AG04450 (cell line): ENCODE measurements at regions not wholly inside any gene's neighbourhood (a gene's known extent, or its start where the extent isn't known, plus 50 kb on each side); places are given as distances from the start of the nearest gene placed in this dataset.

Experiments
- CTCF ChIA-PET: fragments of 300-600, 350-600 bp; formaldehyde crosslinking; extraction: SDS; loops from one replicate; lab custom pipeline; 2022; ENCODE audit warnings: antibody characterized with exemption, inconsistent platforms; lab: Charles Lee
- POLR2A ChIA-PET: fragments of 350-600 bp; formaldehyde crosslinking; extraction: SDS; loops from one replicate; lab custom pipeline; 2021; ENCODE audit warnings: antibody characterized with exemption, inconsistent platforms; lab: Yijun Ruan, JAX
- DNase-seq: peaks from one replicate; pipeline ENCODE4 v3.0.0-alpha.2; 2011; ENCODE audit warnings: low read depth, low spot score
- H3K27ac ChIP-seq: one replicate; pipeline ENCODE4 v1.5.1; 2012; ENCODE audit warnings: low read depth, low read length, control low read depth
- H3K27me3 ChIP-seq: one replicate; pipeline ENCODE4 v1.6.0; 2012; ENCODE audit warnings: low read length; ENCODE audit not compliant: control insufficient read depth, insufficient read depth
- H3K4me3 ChIP-seq: 2 replicates; pipeline ENCODE4 v1.5.1; 2011; ENCODE audit warnings: mild to moderate bottlenecking, low read depth, low read length, control low read depth
- H3K9me3 ChIP-seq: 2 replicates; pipeline ENCODE4 v1.5.1; 2012; ENCODE audit warnings: low read length; ENCODE audit not compliant: control insufficient read depth, insufficient read depth
- CTCF ChIP-seq: IDR thresholded peaks from 2 replicates; pipeline ENCODE4 v1.5.1; 2011; ENCODE audit warnings: low read depth, low read length, control low read depth, inconsistent platforms

GRCh38 chr5:123671042-123671441, 159.1 kb downstream of the CSNK1G3 start:
- CTCF ChIA-PET, result interaction anchor here (0.5 to 1.7 kb wide), 22 partner anchors 10 to 1939 kb away, joined by 3 to 6 read pairs (median 4); no protein-coding TSS in a partner anchor
- no peak overlapping the region for H3K27ac ChIP-seq
- DNase-seq, result peak; percentile 7
- peak; percentile 88 for TF ChIP-seq CTCF
- no peaks in the 10 kb centered on the region for H3K9me3 ChIP-seq
- H3K27me3 ChIP-seq, result no peaks in the 10 kb centered on the region
- H3K4me3 ChIP-seq, result no peak overlapping the region
- POLR2A ChIA-PET, result no interaction called here
